Left lung (tissue), 4 donors: ENCODE measurements at regions not wholly inside any gene's neighbourhood (a gene's known extent, or its start where the extent isn't known, plus 50 kb on each side); places are given as distances from the start of the nearest gene placed in this dataset.
"Not testable (repeated sequence)": the region's sequence is repeated elsewhere in the genome, so short reads cannot be mapped to it uniquely, and the experiment has no call there.

ENCODE experiments used
- ATAC-seq: fragments of 200-7000 bp; cut with Tn5 transposase; one replicate; pipeline ENCODE4 v1.9.1; 2020; ENCODE audit warnings: moderate library complexity
- DNase-seq, 4 donors: peaks; one replicate each; pipeline ENCODE4 v3.0.0-alpha.2; 2013 to 2020
- H3K27ac ChIP-seq, 2 donors: fragments of 200-600 bp; sonication (generic) in 1 of 2; one replicate each; pipeline versions ENCODE4 v1.5.0 to v1.8.0; 2020 to 2021
- H3K27me3 ChIP-seq, 2 donors: fragments of 200-600 bp; sonication (generic) in 1 of 2; one replicate each; pipeline versions ENCODE4 v1.5.0 to v1.8.0; 2020 to 2021
- H3K36me3 ChIP-seq, 2 donors: fragments of 200-600 bp; sonication (generic) in 1 of 2; one replicate each; pipeline versions ENCODE4 v1.5.0 to v1.8.0; 2020 to 2021
- H3K4me1 ChIP-seq, 2 donors: fragments of 200-600 bp; one replicate each; pipeline ENCODE4 v1.8.0; 2021
- H3K4me3 ChIP-seq, 2 donors: fragments of 200-600 bp; sonication (generic) in 1 of 2; one replicate each; pipeline versions ENCODE4 v1.5.0 to v1.8.0; 2020 to 2021; ENCODE audit warnings: mild to moderate bottlenecking in 1 of 2
- H3K9me3 ChIP-seq, 2 donors: fragments of 200-600 bp; sonication (generic) in 1 of 2; one replicate each; pipeline versions ENCODE4 v1.5.0 to v1.8.0; 2020 to 2021
- intact Hi-C, 2 donors: fragments of 100-400 bp; cut with DNase I; formaldehyde crosslinking; loops; one replicate each; pipeline versions ENCODE4 v1.11.2 to v1.14.2; 2022
- donor health status: DM: no; HTN: yes; CAD: no.
- donor health status: DM: no; HTN: no; CAD: no.

DNA sequence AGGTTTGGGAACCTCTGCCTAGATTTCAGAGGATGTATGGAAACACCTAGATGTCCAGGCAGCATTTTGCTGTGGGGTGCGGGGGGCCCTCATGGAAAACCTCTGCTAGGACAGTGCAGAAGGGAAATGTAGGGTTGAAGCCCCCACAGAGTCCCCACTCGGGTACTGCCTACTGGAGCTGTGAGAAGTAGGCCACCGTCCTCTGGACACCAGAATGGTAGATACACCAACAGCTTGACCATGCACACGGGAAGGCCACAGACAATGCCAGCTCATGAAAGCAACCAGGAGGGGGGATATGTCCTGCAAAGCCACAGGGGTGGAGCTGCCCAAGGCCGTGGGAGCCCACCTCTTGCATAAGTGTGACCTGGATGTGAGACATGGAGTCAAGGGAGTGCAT is 1336.5 kb downstream of the SPATA31A7 start:
- intact Hi-C loops, H3K36me3 ChIP-seq, H3K27me3 ChIP-seq, H3K9me3 ChIP-seq, ATAC-seq, H3K27ac ChIP-seq, H3K4me1 ChIP-seq, H3K4me3 ChIP-seq: not testable (repeated sequence)
- peak in 1 of 4 donors; percentile 13 for DNase-seq

DNA sequence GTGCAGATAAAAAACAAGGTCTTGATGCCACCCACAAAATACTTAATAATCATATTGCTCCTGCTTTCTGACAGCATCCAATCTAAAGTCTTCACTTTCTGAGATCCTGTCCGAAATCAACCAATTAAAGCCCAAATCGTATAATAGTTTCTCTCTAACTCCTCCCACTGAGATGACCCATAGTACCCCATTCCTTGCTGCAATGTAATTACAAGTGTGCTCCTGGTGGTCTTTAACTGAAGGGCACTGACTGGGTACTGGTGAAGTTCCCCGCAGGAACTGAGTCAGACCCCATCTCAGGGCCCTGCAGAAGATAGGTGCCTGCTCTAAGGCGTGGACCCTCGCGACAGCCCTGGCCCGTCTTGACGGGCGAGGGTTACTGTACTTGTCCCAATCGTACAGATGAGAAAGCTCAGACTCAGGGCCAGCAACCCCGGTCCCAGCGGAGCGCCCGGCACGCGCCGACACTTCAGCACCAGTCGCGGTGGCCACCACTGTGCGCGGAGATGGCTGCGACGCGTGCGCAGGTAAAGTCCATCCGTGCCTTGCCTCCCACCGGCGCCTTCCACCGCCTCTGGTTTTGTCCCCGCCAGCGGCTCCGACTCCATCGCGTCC is 1342.4 kb downstream of the SPATA31A7 start:
- H3K27me3 ChIP-seq, H3K4me1 ChIP-seq, DNase-seq, ATAC-seq, H3K4me3 ChIP-seq, intact Hi-C loops, H3K36me3 ChIP-seq, H3K27ac ChIP-seq, H3K9me3 ChIP-seq: not testable (repeated sequence)

DNA sequence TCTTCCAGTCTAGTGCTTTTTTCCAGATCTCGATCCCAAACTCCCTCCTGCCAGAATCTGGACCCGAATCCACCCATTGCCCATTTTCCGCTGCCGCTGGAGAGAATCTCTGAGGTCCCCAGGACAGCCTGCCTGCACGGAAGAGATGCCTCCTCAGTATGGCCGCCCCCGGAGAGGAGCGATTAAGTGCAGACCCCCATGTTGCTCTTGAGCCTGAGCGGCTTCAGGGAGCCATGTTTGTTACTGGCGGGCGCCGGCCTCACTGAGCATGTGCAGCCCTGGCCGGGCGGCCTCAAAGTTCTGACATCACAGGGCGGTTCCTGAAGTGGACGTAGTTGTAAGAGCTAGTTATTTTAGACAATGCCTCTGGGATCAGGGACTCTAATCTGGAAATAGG is 1342.9 kb downstream of the SPATA31A7 start:
- H3K9me3 ChIP-seq, H3K4me3 ChIP-seq, DNase-seq, H3K36me3 ChIP-seq, ATAC-seq, H3K27me3 ChIP-seq, H3K4me1 ChIP-seq, H3K27ac ChIP-seq, intact Hi-C loops: not testable (repeated sequence)

DNA sequence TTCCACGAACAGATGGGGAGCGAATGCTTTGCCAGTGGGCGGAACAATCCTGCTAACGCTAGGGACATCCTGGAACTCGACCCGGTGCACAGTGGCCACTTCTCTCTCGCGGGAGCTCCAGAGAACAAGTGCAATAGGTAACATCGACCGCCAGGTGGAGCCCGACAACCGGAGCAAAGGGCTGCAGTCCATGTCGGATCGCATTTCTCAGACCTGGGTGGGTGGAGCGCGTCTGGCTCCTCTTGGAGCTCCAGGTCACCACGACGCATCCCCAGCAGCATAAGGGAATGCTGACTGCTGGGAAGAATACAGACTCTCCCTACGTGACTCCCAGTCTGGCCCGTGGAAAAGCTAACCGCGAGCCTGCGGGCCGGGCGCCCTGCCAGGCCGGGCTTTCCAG is 1360.7 kb downstream of the SPATA31A7 start:
- H3K4me1 ChIP-seq, intact Hi-C loops, H3K9me3 ChIP-seq, H3K27ac ChIP-seq, H3K4me3 ChIP-seq, H3K27me3 ChIP-seq, H3K36me3 ChIP-seq, DNase-seq: not testable (repeated sequence)
- peak; percentile 91 for ATAC-seq

DNA sequence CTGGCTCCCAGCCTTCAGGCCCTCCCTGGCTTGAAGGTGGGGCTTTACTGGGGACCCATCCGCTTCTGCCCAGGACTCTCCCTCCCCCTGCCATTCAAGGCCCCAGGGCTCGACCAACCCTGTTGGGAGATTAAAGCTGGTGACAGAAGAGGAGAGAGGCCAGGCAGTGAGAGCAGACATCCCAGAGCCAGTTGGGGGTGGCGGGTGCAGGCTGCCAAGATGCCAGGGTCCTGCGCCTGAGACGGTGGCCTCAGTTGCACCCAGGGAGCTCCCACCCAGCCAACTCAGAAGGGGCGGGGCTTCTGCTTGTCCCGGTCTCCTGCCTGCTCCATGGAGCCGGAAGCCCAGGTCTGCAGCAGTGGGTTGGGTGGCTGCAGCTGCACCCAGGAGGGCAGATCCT is 1370.8 kb downstream of the SPATA31A7 start:
- DNase-seq: peak in 1 of 4 donors; percentile 18
- H3K9me3 ChIP-seq, H3K27ac ChIP-seq, ATAC-seq, H3K36me3 ChIP-seq, intact Hi-C loops, H3K27me3 ChIP-seq, H3K4me1 ChIP-seq, H3K4me3 ChIP-seq: not testable (repeated sequence)

DNA sequence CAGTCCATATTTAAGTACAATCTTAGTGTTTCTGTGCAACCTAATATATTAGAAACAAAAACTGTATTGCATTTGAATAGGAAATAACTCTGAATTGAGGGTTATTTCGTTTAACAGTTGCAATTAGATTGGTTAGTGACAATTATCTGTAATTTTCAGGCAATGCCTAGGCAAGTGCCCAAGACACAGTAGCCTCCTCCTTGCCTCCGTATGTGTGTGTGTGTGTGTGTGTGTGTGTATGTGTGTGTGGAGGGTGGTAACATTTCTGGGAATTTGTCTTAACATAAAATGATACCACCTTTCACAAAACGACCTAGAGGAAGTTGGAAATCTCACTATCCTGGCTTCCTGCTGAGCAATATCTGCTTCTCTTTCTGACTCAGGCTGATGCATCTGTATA is 1375.3 kb downstream of the SPATA31A7 start:
- intact Hi-C loops, H3K27me3 ChIP-seq, ATAC-seq, H3K9me3 ChIP-seq, H3K27ac ChIP-seq, DNase-seq, H3K4me3 ChIP-seq, H3K36me3 ChIP-seq, H3K4me1 ChIP-seq: not testable (repeated sequence)

DNA sequence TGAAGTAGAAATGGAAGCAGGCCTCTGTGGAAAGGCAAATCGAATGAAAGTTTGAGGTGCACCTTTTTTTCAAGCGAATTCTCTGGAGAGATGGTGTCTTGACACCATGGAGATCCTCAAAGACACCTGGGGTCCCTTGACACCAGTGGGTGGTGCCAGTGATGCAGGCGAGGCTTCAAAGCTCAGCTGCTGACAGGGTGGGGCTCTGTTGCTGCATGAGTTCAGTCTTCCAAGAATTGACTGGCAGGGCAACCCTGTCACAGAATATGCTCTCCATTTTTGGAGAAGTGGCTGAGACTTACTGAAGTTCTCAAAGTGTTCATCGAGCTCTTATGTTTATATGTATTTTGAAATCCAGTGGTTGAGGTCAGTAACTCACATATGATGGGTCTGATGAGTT is 1376.6 kb downstream of the SPATA31A7 start:
- ATAC-seq, H3K4me1 ChIP-seq, DNase-seq, H3K27ac ChIP-seq, intact Hi-C loops, H3K36me3 ChIP-seq, H3K9me3 ChIP-seq, H3K4me3 ChIP-seq, H3K27me3 ChIP-seq: not testable (repeated sequence)

DNA sequence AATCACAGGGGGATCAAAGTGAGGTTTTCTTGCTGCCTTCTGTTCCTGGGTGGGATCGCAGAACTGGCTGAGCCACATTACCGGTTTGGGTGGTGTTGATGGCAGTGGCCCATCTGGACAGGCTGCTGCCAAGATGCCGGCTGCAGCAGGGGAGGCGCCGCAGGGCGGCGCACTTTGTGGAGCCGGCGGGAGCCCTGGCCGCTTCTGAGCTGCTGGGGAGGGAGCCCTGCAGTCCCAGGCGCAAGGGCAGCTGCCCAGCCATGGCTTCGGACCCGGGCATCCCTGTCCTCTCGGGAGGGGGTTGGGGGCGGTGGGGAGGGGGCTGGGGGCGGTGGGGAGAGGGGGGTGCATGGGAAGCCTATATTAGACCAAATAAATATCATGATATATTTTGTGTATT is 1407.3 kb downstream of the SPATA31A7 start:
- intact Hi-C loops, H3K36me3 ChIP-seq, H3K27me3 ChIP-seq, H3K4me3 ChIP-seq, ATAC-seq, H3K9me3 ChIP-seq, DNase-seq, H3K27ac ChIP-seq, H3K4me1 ChIP-seq: not testable (repeated sequence)
